Nephron progenitor cell (in vitro differentiated cells): ENCODE measurements at regions not wholly inside any gene's neighbourhood (a gene's known extent, or its start where the extent isn't known, plus 50 kb on each side); places are given as distances from the start of the nearest gene placed in this dataset.

Experiments
- DNase-seq: peaks from one replicate; pipeline ENCODE4 v3.0.0; 2021
- H3K27ac Mint-ChIP-seq: 2 replicates; pipeline ENCODE4 v1.8.0; 2021; ENCODE audit warnings: mild to moderate bottlenecking, moderate library complexity, mixed read lengths
- H3K27me3 Mint-ChIP-seq: 2 replicates; pipeline ENCODE4 v1.8.0; 2021; ENCODE audit warnings: mild to moderate bottlenecking, low read depth, mixed read lengths; ENCODE audit not compliant: poor library complexity
- H3K36me3 Mint-ChIP-seq: 2 replicates; pipeline ENCODE4 v1.8.0; 2021; ENCODE audit warnings: low read depth, mixed read lengths
- H3K4me1 Mint-ChIP-seq: 2 replicates; pipeline ENCODE4 v1.8.0; 2021; ENCODE audit warnings: mixed read lengths
- H3K4me3 Mint-ChIP-seq: 2 replicates; pipeline ENCODE4 v1.8.0; 2021; ENCODE audit warnings: mild to moderate bottlenecking, moderate library complexity, mixed read lengths
- H3K9me3 Mint-ChIP-seq: 2 replicates; pipeline ENCODE4 v1.8.0; 2021; ENCODE audit warnings: mild to moderate bottlenecking, moderate library complexity, mixed read lengths
- TF ChIP-seq, protein P1 (sequence below): fragments of 200-600 bp; sonication (generic); IDR thresholded peaks from 2 replicates; pipeline ENCODE4 v1.5.0; 2021; ENCODE audit warnings: antibody characterized with exemption

DNA sequence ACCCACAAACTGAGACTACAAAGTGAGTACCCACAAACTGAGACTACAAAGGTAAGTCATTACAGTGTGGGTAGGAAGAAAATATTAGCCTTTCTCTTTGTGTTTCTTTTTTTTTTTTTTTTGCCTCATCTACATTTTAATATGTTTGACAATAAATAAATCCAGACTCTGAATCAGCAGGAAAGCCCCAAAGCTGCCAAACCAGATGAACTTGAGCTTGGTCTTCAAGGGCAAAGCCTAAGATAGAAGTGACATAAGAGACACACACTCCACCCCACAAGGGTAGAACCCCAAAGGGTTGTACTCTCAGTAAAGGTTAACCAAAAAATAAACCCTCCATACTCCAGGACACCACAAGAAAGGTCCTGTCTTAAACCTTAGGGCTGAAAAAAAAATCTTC lies 326.8 kb upstream of the ARID1B start:
- Mint-ChIP-seq H3K4me3 (no peak overlapping the region), H3K36me3 (no peaks in the 10 kb centered on the region), H3K27ac (no peak overlapping the region), H3K9me3 (peaks cover 9% of the 10 kb centered on the region), H3K4me1 (no peaks in the 10 kb centered on the region), H3K27me3 (peaks cover 3% of the 10 kb centered on the region)
- TF ChIP-seq, protein P1, sequence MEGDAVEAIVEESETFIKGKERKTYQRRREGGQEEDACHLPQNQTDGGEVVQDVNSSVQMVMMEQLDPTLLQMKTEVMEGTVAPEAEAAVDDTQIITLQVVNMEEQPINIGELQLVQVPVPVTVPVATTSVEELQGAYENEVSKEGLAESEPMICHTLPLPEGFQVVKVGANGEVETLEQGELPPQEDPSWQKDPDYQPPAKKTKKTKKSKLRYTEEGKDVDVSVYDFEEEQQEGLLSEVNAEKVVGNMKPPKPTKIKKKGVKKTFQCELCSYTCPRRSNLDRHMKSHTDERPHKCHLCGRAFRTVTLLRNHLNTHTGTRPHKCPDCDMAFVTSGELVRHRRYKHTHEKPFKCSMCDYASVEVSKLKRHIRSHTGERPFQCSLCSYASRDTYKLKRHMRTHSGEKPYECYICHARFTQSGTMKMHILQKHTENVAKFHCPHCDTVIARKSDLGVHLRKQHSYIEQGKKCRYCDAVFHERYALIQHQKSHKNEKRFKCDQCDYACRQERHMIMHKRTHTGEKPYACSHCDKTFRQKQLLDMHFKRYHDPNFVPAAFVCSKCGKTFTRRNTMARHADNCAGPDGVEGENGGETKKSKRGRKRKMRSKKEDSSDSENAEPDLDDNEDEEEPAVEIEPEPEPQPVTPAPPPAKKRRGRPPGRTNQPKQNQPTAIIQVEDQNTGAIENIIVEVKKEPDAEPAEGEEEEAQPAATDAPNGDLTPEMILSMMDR, result no peak
- no peak for DNase-seq

DNA sequence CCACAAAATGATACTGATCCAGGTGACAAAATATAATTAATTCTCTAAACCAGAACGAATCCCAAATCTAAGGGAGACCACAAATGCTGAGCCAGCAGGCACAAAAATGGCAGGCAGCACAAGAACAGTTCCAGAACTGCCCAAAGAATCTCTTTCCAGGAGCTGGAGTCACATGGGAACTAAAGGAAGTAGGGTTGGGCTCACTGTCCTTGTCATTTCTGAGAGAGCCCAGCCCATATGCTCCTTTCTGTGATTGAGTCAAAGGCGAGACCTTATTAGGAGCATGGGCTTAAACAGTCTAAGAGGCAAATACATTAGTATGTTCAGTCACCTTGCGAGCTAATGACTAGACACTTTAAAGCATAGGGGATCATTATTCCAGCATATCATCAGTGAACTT lies 327.6 kb upstream of the ARID1B start:
- no peaks in the 10 kb centered on the region for H3K36me3 Mint-ChIP-seq
- TF ChIP-seq, protein P1, result no peak
- no peak overlapping the region for H3K4me3 Mint-ChIP-seq
- no peaks in the 10 kb centered on the region for H3K4me1 Mint-ChIP-seq
- H3K9me3 Mint-ChIP-seq, result peaks cover 9% of the 10 kb centered on the region
- H3K27me3 Mint-ChIP-seq, result peaks cover 3% of the 10 kb centered on the region
- H3K27ac Mint-ChIP-seq, result no peak overlapping the region
- no peak for DNase-seq

DNA sequence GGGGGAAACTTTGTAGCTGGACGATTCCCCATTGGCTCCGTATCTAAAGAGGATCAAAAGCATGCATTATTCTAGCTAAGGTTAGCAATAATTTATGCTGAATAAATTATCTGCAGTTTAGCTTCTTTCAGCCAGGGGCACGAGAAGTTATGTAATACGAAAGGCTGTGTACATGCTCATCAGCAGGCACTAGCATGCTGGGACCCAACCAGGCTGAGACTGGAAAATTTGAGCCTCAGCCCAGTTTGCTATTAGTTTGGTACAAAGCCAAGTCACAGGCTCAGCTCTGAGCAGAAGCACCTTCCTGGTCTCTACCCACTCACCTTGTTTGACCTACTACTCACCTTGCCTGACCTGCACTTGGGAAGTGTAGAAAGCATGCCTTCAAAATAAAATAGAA lies 328.1 kb upstream of the ARID1B start:
- DNase-seq, result no peak
- H3K27ac Mint-ChIP-seq, result no peak overlapping the region
- TF ChIP-seq, protein P1, result no peak
- peaks cover 9% of the 10 kb centered on the region for H3K9me3 Mint-ChIP-seq
- H3K27me3 Mint-ChIP-seq, result peaks cover 3% of the 10 kb centered on the region
- no peaks in the 10 kb centered on the region for H3K4me1 Mint-ChIP-seq
- no peaks in the 10 kb centered on the region for H3K36me3 Mint-ChIP-seq
- H3K4me3 Mint-ChIP-seq, result no peak overlapping the region

DNA sequence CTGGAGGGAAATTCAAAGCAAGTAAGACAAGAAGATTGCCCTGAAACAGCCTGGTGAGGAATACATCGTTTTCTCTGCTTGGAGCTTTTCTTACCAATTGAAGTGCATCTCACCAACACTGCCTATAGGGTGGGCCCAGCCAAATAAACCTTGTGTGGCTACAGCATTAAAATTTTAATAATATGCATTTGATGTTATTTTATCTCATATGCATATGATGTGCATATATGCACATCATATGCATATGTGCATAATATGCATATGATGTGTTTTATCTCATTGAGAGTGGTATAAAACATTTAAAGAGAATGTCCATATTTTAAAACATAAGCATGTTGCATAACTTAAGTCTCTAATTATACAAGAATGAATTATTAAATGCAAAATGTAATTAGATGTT lies 328.6 kb upstream of the ARID1B start:
- DNase-seq, result no peak
- TF ChIP-seq, protein P1, result no peak
- Mint-ChIP-seq H3K36me3 (no peaks in the 10 kb centered on the region), H3K9me3 (peaks cover 9% of the 10 kb centered on the region), H3K27me3 (peaks cover 3% of the 10 kb centered on the region), H3K27ac (no peak overlapping the region), H3K4me1 (no peaks in the 10 kb centered on the region), H3K4me3 (no peak overlapping the region)

DNA sequence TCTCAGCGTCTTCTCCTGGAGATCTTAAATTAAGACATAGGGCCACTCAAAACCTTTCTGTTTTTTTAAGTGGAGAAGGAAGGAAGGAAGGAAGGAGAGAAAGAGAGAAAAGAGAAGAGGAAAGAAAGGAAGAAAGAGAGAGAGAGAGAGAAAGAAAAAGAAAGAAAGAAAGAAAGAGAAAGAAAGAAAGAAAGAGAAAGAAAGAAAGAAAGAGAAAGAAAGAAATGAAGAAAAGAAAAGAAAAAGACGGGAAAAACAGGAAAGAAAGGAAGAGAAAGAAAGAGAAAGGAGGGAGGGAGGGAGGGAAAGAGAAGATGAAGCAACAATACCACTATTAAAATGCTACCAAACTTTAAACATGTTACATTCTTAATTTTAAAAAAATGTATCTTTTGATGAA lies 336.5 kb upstream of the ARID1B start:
- no peak for DNase-seq
- Mint-ChIP-seq H3K27me3 (peaks cover 3% of the 10 kb centered on the region), H3K9me3 (peaks cover 10% of the 10 kb centered on the region), H3K4me3 (no peak overlapping the region), H3K4me1 (peaks cover 11% of the 10 kb centered on the region), H3K36me3 (no peaks in the 10 kb centered on the region), H3K27ac (no peak overlapping the region)
- TF ChIP-seq, protein P1, result no peak

DNA sequence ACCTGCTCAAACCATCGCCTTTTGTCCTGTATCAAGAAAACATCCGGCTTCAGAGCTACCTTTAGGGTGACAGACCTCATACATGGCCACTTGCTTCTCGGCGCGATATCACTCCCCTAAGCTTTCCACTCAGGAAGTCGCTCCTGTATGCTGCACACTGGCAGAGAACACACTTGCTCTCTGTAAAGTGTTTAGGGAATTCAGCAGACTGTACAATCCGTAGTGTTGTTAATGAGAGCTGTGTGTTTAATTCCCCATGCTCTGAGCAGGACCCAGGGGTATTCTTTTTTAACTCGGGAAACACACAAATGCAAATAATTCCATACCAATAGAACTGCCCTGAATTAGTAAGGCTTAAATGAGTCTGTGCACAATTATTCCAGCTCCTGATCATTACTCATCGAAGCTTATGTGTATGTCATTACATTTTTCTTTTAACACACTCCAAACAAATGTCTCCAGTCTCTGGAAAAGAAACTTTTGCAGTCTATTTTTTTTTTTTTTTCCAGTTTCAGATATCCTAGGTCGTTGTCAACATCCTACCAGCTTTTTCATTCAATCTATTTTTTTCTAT lies 338.7 kb upstream of the ARID1B start:
- DNase-seq, result no peak
- Mint-ChIP-seq H3K9me3 (peaks cover 17% of the 10 kb centered on the region), H3K36me3 (no peaks in the 10 kb centered on the region), H3K27me3 (peaks cover 5% of the 10 kb centered on the region), H3K27ac (no peak overlapping the region), H3K4me3 (no peak overlapping the region), H3K4me1 (peaks cover 11% of the 10 kb centered on the region)
- TF ChIP-seq, protein P1, result no peak
